ENCODE measurements at regions not wholly inside any gene's neighbourhood (a gene's known extent, or its start where the extent isn't known, plus 50 kb on each side); places are given as distances from the start of the nearest gene placed in this dataset.

GRCh38 chr10:8193546-8193945 is 139.1 kb downstream of the GATA3 start:
- TF ChIP-seq CTCF (IDR thresholded peaks at IDR 0.05; ENCODE audit: insufficient read depth, low read length) (no peak), POLR2AphosphoS5 (IDR thresholded peaks at IDR 0.05; ENCODE audit: low read depth) (no peak)

Measured in HL-60 (cell line).